ENCODE measurements at regions not wholly inside any gene's neighbourhood (a gene's known extent, or its start where the extent isn't known, plus 50 kb on each side); places are given as distances from the start of the nearest gene placed in this dataset.

GRCh38 chr13:61670384-61671161 is 254.9 kb upstream of the PCDH20 start:
- WGBS, 2 donors: 89 to 93% methylated on average over 19 of the region's 19 CpGs
- no peaks in the 10 kb centered on the region for H3K9me3 ChIP-seq
- H3K4me1 ChIP-seq: no peaks in the 10 kb centered on the region
- no peak for DNase-seq
- H3K27ac ChIP-seq: no peak overlapping the region
- no peak overlapping the region for H3K4me3 ChIP-seq (replicated peaks in 1 of 3)
- H3K27me3 ChIP-seq: no peaks in the 10 kb centered on the region
- TF ChIP-seq POLR2A (IDR thresholded peaks at IDR 0.05): no peak
- TF ChIP-seq, protein P1, sequence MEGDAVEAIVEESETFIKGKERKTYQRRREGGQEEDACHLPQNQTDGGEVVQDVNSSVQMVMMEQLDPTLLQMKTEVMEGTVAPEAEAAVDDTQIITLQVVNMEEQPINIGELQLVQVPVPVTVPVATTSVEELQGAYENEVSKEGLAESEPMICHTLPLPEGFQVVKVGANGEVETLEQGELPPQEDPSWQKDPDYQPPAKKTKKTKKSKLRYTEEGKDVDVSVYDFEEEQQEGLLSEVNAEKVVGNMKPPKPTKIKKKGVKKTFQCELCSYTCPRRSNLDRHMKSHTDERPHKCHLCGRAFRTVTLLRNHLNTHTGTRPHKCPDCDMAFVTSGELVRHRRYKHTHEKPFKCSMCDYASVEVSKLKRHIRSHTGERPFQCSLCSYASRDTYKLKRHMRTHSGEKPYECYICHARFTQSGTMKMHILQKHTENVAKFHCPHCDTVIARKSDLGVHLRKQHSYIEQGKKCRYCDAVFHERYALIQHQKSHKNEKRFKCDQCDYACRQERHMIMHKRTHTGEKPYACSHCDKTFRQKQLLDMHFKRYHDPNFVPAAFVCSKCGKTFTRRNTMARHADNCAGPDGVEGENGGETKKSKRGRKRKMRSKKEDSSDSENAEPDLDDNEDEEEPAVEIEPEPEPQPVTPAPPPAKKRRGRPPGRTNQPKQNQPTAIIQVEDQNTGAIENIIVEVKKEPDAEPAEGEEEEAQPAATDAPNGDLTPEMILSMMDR (IDR thresholded peaks at IDR 0.05): no peak
- intact Hi-C loops (cut with DNase I): no loop called here
- no peaks in the 10 kb centered on the region for H3K36me3 ChIP-seq

DNA sequence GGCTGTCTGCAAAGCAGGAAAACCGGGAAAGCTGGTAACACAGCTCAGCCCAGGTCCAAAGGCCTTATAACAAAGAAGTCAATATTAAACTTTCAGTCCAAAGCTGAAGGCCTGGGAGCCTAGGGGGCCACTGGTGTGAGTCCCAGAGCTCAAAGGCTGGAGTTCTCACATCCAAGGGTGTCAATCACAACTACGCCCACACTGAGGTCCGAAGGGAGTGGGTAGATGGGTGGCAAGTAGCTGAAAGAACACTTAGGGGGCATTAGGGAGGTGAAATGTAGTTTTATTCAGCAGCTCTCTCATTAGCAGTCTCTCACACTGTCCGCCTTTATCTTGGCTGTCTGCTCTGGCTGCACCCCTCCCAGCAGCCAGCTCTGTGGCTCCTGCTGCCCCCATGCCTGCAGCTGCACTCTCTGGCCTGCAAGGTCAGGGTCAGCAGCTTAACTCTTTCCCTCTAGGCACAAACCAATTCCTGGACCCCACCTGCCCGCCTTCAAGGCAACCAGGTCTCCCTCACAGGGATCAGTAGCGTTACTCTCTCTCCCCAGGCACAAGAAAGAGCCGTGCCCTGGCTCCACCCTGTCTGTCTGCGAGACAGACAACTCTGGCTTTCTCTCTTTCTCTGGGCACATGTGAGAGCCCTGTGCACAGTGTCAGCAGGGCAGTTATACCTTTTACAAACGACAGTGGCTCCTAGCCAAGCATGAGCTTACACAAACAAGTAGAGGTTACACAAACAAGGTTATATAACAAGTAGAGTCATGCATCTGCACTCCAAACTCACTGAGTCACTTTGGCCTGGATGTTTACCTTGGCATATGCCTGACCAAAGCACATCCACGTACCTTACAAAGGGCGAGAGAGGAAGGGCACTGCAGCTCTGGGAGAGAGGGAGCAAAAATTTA is 249.4 kb upstream of the PCDH20 start:
- no peaks in the 10 kb centered on the region for H3K27me3 ChIP-seq
- H3K36me3 ChIP-seq: no peaks in the 10 kb centered on the region
- H3K9me3 ChIP-seq: no peaks in the 10 kb centered on the region
- WGBS, 2 donors: 46 to 58% methylated on average over 11 of the region's 11 CpGs
- DNase-seq: no peak
- H3K4me1 ChIP-seq: no peaks in the 10 kb centered on the region
- intact Hi-C loops (cut with DNase I): no loop called here
- H3K4me3 ChIP-seq (replicated peaks in 1 of 3): no peak overlapping the region
- H3K27ac ChIP-seq: no peak overlapping the region
- TF ChIP-seq, protein P1 (IDR thresholded peaks at IDR 0.05): no peak
- TF ChIP-seq POLR2A (IDR thresholded peaks at IDR 0.05): no peak

GRCh38 chr13:61654481-61654880 is 238.8 kb upstream of the PCDH20 start:
- no peaks in the 10 kb centered on the region for H3K36me3 ChIP-seq
- no peak for DNase-seq
- no peak overlapping the region for H3K27ac ChIP-seq
- H3K4me1 ChIP-seq: no peaks in the 10 kb centered on the region
- H3K27me3 ChIP-seq: no peaks in the 10 kb centered on the region
- no peaks in the 10 kb centered on the region for H3K9me3 ChIP-seq
- WGBS, 2 donors: 68 to 90% methylated on average over 2 of the region's 2 CpGs
- intact Hi-C loops (cut with DNase I): no loop called here
- TF ChIP-seq POLR2A (IDR thresholded peaks at IDR 0.05): no peak
- TF ChIP-seq, protein P1 (IDR thresholded peaks at IDR 0.05): no peak
- no peak overlapping the region for H3K4me3 ChIP-seq (replicated peaks in 1 of 3)

DNA sequence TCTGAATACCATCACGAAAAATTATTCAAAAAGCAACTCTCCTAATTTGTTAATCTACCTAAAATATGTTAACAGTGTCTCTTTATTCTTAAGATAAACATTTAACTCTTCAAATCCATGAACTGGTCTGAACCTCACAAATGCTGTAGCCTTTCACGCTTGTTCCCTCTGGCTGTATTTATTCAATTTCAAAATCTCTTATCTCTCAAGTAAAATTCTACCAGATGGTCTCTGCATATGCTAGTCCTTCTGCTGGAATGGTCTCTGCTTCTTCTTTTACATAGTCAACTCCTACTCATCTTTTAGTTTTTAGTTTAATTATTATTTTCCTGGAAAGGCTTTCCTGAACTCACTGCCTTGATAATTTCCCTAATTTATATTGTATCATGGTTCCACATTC is 232.9 kb upstream of the PCDH20 start:
- no peaks in the 10 kb centered on the region for H3K27me3 ChIP-seq
- no peaks in the 10 kb centered on the region for H3K36me3 ChIP-seq
- H3K9me3 ChIP-seq: no peaks in the 10 kb centered on the region
- no peaks in the 10 kb centered on the region for H3K4me1 ChIP-seq
- intact Hi-C loops (cut with DNase I): no loop called here
- no peak overlapping the region for H3K27ac ChIP-seq
- DNase-seq: no peak
- 60 to 67% methylated on average over 2 of the region's 2 CpGs for WGBS, 2 donors
- TF ChIP-seq POLR2A (IDR thresholded peaks at IDR 0.05): no peak
- TF ChIP-seq, protein P1 (IDR thresholded peaks at IDR 0.05): no peak
- H3K4me3 ChIP-seq (replicated peaks in 1 of 3): no peak overlapping the region

DNA sequence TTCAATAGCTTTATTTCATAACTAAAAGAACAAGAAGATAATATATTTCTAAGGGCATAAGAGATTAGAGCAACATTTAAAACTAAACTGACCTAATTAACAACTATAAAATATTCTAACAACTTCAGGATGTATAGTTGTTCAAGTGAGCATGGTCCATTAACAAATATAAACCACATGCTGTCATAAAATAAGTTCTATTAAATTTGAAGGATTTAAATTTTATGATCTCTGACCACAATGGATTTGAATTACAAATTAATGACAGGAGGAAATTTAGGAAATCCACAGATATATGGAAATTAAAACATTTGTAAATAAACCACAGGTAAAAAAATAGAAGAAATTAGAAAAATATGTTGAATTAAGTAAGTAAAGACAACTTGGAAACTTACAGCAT is 196.5 kb upstream of the PCDH20 start:
- intact Hi-C loops (cut with DNase I): no loop called here
- DNase-seq: no peak
- Histone ChIP-seq H3K9me3 (no peaks in the 10 kb centered on the region), H3K27me3 (no peaks in the 10 kb centered on the region), H3K36me3 (no peaks in the 10 kb centered on the region), H3K4me1 (no peaks in the 10 kb centered on the region), H3K4me3 (replicated peaks in 1 of 3) (no peak overlapping the region), H3K27ac (no peak overlapping the region)
- TF ChIP-seq, protein P1 (IDR thresholded peaks at IDR 0.05): no peak
- no peak for TF ChIP-seq POLR2A (IDR thresholded peaks at IDR 0.05)
